GM21526 (cell line): ENCODE measurements at regions not wholly inside any gene's neighbourhood (a gene's known extent, or its start where the extent isn't known, plus 50 kb on each side); places are given as distances from the start of the nearest gene placed in this dataset.

Experiments
- ATAC-seq: cut with Tn5 transposase; IDR thresholded peaks from one replicate; pipeline ENCODE4 v1.9.1; 2021; ENCODE audit warnings: moderate library complexity; ENCODE audit not compliant: unreplicated experiment, low FRiP score

- no peak for ATAC-seq
Observed at GRCh38 chr6:40015530-40015929, 81.3 kb upstream of the MOCS1 start.

- no peak for ATAC-seq
Observed at GRCh38 chr6:40011844-40012243, 77.6 kb upstream of the MOCS1 start.

- ATAC-seq: no peak
Observed at GRCh38 chr6:40000964-40001515, 66.8 kb upstream of the MOCS1 start.

- ATAC-seq: no peak
Observed at GRCh38 chr6:39999006-39999867, 65.0 kb upstream of the MOCS1 start.

GRCh38 chr6:39998126-39998525, 63.9 kb upstream of the MOCS1 start:
- no peak for ATAC-seq

GRCh38 chr6:39997101-39997635, 62.9 kb upstream of the MOCS1 start:
- ATAC-seq: no peak

GRCh38 chr6:39995633-39996032, 61.4 kb upstream of the MOCS1 start:
- no peak for ATAC-seq

- ATAC-seq: no peak
Observed at GRCh38 chr6:39992861-39993622, 58.8 kb upstream of the MOCS1 start.
